GM18498 (cell line): ENCODE measurements at regions not wholly inside any gene's neighbourhood (a gene's known extent, or its start where the extent isn't known, plus 50 kb on each side); places are given as distances from the start of the nearest gene placed in this dataset.
"Not testable (repeated sequence)": the region's sequence is repeated elsewhere in the genome, so short reads cannot be mapped to it uniquely, and the experiment has no call there.

Experiments
- ATAC-seq: cut with Tn5 transposase; IDR thresholded peaks from one replicate; pipeline ENCODE4 v1.9.1; 2021; ENCODE audit warnings: mild to moderate bottlenecking, moderate library complexity; ENCODE audit not compliant: unreplicated experiment

DNA sequence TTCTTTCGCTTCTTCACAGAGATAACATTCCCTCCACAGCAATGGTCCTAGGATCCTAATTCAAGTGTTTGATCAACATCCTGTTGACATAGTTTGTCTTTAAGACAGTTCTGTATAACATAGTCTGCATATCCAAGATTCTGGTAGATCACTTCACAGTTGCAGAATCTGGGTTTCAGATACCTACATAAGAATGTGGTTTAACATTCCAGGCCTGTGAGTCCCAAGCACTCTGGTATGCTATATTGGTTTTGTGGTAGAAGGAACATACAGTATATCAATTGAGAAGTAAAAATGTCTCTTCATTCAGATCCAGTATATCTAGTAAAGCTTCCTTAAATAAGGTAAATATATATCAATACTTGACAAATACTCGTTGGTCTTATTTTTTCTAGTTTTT is 914.2 kb upstream of the CDH6 start:
- ATAC-seq = no peak

DNA sequence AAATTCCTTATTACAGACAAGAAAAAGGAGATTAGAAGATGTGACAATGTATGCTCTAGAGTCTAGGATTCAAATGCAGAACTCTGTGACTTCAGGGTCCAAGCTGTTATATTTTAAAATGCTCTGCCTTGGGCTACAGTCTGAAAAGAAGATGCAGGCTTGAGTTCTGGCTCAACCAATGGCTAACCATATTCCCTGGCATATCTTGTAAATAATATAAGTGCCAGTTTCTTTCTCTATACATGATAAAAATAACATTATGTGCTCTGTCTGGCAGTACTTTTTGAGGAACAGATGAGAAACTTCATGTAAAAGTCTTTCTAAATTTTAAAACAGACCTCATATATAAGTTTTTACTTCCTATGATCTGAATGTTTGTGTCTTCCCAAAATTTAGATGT is 926.5 kb upstream of the CDH6 start:
- no peak for ATAC-seq

DNA sequence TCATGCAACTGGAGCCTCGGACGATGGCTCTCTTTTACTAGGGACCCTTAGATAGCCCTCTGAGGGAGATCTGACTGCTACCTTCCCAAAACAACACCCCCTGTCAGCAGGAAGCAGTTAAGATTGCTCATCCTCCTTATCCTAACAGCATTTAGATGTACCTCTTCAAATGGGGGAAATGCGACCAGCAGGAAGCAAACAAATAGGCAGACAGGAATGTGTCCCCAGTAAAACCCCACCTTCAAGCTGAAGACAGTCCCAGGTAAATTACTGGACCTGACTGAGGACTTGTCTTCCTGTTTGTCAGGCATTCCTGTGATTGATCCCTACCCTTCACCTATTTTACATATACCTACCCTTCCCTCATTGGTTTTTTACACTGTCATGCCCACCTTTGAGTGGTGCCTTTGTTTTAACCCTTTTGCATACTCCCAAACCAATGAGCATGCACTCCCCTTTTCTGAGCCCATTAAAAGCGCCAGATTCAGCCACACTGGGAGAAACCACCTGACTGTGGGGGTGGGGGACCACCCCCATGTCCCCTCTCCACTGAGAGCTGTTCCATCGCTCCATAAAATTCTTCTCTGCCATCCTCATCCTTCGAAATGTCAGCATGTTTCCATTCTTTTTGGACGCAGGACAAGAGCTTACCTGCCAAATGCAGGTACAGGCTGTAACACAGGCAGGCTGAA is 954.0 kb upstream of the CDH6 start:
- ATAC-seq = no peak

DNA sequence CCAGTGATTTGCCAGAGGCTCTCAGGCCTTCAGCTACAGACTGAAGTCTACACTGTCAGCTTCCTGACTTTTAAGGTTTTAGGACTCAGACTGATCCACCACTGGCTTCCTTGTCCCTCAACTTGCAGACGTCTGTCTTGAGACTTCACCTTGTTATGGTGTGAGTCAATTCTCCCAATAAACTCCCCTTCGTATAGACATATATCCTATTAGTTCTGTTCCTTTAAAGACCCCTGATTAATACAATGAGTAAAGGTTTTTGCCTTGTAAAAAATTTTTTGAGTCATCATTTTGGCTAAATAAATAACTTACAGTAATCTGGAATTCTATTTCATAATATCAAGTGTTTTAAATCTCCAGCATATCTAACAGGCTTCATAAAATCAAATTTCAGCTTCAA is 956.3 kb upstream of the CDH6 start:
- ATAC-seq = no peak

DNA sequence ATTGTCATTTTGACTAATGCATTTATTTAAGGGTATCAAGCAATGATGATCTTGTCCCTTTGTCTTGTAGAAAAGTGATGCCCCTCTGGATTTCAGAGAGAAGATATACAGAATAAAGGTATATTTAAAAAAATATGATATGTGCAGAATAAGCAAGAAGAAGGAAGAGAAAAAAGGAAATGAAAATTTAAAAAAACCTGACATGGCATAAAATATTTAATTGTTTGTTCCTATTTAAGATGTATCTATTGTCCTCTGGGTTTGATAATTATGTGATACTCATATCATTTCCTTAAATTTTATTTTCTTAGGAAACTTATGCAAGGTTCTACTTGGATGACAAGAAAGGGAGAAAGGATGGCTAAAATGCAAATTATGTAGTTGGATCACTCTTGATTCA is 983.7 kb upstream of the CDH6 start:
- no peak for ATAC-seq

DNA sequence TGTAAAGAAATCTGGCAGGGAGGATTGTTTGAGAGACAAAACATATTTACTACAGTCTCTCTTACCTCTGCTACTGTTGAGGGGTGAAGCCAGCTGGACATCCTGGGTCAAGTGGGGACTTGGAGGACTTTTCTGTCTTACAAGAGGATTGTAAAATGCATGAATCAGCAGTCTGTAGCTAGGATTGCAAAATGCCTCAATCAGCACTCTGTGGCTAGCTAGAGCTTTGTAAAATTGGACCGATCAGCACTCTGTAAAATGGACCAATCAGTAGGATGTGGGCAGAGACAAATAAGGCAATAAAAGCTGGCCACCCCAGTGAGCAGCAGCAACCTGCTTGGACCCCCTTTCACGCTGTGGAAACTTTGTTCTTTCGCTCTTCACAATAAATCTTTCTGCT is 995.8 kb upstream of the CDH6 start:
- no peak for ATAC-seq

DNA sequence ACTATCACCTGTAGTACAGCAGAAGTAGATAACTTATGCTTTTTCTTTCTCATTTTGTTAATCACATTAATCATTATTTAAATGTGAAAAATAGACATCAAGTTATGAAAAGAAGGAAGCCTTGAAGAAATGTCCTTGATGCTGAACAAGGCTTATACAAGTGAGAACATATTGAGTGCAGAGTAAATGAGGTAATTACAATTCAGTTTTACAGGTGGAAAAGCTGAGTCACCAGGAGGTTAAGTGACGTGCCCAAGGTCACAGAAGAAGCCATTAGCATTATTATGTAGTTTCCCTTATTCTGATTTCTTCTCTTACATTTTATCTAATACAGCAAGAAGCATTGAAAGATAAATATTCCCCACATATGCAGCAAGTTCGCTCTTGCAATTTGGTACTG is 998.5 kb upstream of the CDH6 start:
- ATAC-seq = no peak

DNA sequence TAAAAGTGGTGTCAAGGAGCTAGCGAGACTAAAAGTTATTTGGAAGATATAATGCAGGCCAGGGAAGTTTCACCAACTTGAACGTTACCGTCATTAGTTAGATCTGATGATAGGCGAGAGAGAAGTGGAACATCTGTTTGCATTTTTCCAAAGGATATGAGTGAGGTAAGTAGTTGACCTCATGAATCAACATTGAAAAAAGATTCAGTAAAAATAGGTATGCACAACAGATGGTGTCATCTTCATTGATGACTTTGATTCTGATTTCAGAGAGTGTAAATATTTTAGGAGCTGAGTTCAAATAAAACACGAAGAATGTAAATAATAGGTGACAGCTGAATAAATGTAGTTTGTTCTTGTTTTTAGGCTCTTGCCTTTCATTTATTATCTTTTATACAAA is 998.9 kb upstream of the CDH6 start:
- ATAC-seq = no peak

DNA sequence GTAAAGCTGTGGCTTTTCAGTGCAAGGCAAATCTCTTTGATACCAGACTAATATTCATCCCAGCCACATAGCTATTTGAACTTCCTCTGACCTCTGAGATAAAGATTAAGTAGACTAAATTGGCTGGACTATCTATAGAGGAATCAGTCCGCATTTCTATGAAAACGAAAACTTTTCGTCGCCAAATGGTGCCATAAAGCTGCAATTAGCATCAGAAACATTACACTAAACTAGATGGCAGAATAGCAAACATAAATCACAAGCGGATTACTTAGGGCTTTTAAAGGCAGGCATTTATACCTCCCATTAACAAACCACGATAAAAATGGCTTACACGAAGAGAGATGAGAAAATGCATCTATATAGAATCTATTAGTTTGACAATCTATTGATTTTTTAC is 1009.7 kb upstream of the CDH6 start:
- ATAC-seq = no peak

DNA sequence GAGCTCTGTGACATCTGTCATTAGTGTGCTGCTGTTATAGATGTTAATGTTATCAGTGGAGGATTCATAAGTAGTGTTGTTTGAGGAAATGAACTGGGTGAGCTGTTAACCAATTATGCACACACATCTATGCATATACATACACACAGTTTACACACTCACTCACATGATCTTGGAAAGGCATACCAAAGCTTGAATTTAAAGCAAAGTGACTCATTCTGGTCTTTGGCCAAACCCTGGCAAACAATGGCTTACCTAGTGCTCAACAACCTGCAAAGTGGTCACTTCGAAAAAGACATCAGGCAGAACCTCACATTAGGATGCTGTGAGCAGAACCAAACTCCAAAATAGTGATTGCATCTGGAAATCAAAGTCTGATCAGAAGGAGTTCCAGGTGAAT is 1037.3 kb upstream of the CDH6 start:
- ATAC-seq = no peak

DNA sequence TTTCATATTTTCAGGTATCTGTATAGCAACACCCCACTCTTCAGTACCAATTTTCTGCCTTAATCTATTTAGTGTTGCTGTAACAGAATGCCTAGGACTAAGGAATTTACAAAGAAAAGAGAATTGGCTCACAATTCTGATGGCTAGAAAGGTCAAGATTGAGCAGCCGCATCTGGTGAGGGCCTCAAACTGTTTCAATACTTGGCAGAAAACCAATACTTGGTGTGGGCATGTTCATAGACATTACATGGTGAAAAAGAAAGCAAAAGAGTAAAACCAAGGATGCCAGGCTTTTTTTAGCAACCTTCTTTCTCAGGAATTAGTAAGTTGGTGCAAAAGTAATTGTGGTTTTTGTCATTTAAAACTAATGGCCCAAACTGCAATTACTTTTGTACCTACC is 1041.1 kb upstream of the CDH6 start:
- ATAC-seq = no peak

DNA sequence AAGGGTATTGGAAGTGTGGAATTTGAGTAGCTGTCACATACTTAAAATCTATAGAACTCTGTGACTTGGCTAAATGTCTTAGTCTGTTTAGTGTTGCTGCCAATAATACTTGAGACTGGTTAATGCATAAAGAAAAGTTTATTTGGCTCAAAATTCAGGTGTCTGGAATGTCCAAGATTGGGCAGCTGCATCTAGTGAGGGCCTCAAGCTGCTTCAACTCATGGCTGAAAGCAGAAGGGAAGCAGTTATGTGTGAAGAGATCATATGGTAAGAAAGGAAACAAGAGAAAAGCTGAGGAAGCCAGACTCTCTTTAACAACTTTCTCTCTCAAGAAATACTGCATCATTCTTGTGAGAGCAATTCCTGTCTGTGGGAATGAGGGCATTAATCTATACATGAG is 1043.3 kb upstream of the CDH6 start:
- no peak for ATAC-seq

DNA sequence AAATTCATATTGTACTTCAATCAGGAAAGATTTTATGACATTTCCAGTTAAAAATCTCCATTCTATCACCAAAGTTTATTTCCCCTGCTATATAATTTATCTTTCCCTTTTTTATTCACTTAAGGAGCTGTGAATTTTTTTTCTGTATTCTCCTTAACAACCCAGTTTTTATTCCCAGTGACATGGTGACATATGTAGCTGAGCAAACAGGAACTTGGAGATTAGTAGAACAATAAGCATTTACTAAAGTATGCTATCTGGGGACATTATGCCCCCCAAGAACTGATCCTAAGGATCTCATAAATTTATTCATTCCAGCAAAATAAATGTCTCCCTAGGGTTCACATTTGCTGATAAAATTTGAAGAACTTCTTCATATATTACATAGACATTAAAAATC is 1044.0 kb upstream of the CDH6 start:
- no peak for ATAC-seq

DNA sequence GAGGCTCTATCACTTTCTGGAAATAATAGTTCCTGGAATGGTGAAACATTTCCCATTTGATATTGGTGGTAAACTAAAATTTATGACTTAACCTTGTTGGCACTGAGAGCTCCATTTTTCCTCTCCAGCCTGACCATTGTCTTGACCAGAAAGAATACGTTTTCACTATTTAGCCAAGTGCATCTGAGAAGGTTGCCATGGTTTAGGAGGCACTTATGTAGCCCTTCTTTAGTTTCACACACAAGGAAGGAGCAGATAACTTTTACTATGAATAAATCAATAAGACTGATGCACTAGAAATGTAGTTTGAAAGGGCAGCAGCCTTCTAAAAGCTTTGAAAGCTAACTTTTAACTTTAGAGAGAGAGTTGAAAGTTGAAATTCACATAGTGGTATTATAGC is 1045.5 kb upstream of the CDH6 start:
- ATAC-seq = no peak

DNA sequence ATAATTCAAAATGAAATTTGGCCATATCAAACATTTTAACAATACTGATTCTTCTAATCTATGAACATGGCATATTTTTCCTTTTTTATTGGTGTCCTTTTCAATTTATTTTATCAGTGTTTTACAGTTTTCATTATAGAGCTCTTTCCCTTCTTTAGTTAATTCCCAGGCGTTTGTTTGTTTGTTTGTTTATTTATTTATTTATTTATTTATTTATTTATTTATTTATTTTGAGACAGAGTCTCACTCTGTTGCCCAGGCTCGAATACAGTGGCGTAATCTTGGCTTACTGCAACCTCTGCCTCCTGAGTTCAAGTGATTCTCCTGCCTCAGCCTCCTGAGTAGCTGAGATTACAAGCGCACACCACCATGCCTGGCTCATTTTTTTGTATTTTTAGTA is 1049.4 kb upstream of the CDH6 start:
- not testable (repeated sequence) for ATAC-seq

DNA sequence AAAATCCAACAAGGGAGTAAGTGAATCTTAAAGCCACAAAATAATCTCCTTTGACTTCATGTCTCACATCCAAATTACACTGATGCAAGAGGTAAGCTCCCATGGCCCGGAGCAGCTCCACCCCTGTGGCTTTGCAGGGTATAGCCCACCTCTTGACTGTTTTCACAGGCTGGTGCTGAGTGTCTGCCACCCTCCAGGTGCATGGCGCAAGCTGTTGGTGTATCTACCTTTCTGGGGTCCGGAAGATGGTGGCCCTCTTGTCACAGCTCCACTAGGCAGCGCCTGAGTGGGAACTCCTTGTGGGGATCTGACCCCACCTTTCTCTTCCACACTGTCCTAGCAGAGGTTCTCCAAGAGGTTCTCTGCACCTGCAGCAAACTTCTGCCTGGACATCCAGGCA is 1051.1 kb upstream of the CDH6 start:
- no peak for ATAC-seq

DNA sequence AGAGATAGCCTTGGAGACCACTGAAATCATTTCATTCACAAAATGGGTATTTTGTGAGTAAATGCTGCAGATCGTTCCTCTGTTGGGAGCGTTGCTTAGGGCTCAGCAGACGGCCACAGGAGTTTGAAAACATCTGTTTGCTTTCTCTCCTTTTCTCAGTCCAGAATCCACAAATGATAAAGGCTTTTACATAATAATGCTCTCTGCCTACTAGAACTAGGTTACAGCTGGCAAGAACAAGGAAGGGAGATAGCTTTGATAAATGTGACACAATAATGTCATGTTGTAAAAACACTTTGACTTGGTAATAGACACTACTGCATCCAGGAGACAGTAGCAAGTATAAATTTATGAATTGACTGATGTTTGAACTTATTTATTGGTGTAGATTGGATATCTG is 1072.4 kb upstream of the CDH6 start:
- ATAC-seq = no peak

DNA sequence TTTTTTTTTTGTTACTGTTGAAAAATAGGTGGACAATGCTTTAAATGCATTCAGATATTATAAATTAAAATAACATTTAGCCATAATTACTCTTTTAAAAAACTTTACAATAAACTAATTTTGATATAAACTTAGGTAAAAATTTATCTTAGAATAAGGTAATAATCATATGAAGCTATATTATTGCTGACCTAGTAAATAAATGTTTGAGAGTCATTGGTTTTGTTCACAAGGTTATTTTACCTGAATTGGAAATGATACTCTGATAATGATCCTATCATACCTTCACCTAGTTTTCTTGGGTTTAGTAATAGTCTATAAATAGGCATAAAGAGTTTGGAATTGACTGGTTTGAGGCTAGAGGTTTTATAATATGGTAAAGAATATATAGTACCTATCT is 1076.4 kb upstream of the CDH6 start:
- ATAC-seq = no peak

DNA sequence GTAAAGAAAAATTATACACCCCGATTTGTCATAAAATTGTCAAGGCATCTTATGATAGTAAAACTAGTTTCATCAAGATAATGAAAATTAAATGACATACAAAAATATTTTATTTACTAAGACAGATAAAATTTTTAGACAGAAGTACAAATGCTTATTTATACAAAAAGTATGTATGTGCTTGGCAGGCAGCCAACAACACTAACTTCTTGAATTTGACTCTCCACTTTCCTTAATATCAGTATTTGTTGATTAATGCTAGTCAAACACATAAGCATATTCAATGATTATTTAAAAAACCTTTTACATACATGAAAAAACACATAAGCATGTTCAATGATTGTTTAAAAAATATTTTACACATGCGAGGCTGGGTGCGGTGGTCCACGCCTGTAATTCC is 1079.9 kb upstream of the CDH6 start:
- ATAC-seq = no peak

DNA sequence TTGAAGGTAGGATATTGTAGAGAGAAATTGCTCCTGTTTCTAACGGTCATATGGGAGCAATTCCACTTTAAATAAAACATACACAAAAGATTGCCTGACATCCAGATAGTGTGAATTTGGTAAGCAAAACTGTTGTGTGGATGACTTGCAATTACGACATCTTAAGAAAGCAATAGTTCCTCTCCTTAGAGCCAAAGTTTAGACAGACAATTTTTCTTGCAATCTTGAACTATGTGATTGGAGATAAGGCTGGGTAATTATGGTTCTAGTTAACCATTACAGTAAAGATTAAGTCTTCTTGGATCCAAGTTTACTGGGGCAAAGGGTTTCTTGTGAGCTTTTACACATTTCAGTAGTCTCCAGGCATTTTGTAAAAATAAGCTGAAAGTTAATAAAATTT is 1080.6 kb upstream of the CDH6 start:
- no peak for ATAC-seq

DNA sequence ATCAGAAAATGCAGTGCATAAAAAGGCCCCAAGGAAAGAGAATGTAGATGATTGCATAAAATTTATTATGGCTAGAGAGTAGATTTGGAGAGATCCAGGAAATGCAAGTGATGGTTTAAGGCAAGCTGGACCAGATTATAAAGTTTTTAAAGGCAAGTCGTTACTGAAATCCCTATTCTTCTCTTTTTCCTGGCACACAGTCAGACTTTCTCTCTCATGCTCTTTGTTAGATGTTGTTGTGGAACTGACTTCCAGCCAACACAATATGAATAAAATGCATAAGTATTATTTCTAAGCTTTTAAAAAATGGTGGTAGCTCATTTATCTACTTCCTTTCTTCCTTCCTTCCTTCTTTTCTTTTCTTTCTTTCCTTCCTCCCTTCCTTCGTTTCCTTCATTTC is 1085.4 kb upstream of the CDH6 start:
- ATAC-seq = no peak

DNA sequence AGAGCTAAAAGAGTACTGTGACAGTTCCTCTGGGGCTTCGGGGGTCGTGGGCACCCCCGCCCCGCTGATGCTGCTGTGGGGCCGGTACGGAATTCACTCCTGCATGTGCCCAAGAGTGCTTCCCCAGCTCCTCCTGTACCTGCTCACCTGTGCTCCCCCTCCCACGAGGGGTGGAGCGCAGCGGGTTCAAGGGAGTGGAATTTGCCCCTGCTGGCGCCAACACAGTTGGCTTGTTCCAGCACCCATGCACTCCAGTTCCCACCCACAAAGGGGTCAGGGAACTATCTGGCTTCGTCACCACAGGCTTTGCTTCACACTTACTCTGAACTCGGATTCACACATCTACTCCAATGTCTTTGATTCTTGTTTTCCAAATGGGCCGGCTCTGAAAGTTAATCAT is 1086.9 kb upstream of the CDH6 start:
- ATAC-seq = no peak

DNA sequence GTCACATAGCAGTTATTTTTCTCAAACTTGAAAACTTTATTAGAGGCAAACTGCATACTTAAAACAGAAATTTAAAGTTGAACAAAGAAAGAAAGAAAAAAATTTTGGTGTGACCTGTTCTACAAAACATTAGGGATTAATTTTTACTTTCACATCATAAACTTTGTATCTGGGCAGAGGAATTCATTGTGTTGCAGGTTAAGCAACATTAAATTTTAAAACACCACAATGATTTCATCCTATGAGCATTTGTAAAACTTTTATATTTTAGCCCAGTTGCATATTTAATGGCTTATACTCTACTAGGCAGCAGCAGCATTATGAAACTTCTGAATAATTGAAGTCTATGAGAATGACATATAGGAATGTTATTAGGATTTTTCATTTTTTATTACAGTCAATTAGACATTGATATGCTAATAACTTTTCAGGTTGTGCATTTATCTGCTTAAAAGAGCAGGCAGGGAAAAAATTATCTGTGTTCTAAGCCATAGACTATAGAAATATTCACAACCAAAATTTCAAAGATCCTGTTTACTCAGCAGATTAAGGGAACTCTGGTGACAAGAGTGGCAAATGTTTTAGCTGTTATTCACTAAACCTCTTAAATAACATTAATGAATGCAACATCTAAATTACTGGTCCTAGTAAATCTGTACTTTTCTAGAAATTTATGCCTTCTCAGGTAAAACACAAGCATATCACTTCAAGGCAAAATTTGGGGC is 1088.5 kb upstream of the CDH6 start:
- ATAC-seq = no peak
